DLD1 (cell line): ENCODE measurements at regions not wholly inside any gene's neighbourhood (a gene's known extent, or its start where the extent isn't known, plus 50 kb on each side); places are given as distances from the start of the nearest gene placed in this dataset.
"Not testable (repeated sequence)": the region's sequence is repeated elsewhere in the genome, so short reads cannot be mapped to it uniquely, and the experiment has no call there.

Experiments
- in situ Hi-C: cut with HindIII; loops from 2 replicates; pipeline ENCODE4 v1.10.0; 2017; ENCODE audit warnings: low sequenced_read_pairs

DNA sequence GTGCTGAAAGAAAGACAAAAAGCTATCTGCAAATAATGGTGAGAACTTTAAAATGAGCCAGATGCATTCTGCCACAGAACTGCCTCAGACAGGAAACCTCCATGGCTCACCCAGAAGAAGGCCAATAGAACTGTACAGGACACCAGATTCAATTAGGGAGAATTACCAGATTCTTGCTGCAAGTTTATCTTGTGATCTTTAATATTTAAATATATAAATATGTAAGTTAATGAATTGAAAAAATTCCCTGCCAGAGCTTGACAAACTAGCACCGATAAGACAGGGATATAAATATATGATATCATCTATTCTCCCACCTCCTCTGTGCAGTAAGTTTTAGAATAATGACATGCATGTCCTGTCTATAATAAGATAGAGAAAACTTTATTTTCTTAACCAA lies 252.8 kb downstream of the PLK2 start:
- in situ Hi-C loops, result no loop called here

DNA sequence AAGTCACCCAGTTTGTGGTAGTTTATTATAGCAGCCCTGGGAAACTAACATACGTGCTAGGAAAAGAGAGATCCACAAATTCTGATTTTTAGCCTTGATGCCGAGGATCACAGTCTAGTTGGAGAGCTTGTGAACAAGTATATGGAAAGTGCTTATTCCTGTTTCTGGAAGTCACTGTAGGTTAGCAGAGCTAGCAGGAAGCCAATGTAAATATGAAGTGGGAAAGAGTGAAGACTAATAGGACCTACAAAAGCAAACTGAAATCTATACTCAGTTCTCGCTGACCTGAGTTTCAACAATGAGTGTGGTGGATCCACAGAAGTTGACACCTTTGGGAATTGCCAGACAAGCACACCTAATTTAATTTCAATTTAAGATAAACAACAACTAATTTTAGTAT lies 254.9 kb downstream of the PLK2 start:
- in situ Hi-C loops, result no loop called here

DNA sequence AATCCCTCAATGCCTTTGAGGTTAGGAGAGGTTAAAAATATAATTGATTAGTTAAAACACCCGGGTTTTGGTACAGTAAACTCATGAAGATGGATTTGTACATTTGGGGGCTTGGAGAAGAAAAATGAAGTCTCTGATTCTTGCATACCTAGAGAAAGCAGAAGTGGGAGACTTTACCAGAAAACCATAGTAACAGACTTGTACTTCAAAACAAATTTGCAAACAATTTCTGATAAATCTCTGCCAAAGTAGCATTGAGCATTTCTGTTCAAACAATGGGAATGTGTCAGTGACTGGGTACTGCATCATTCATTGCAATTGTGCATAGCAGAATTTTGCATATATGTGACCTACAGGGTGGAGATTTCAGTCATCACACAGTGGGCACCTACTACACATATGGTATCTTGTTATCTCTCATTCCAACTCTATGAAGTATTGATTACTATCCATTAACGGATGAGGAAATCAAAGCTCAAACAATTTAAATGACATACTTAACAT lies 256.9 kb downstream of the PLK2 start:
- in situ Hi-C loops, result no loop called here

DNA sequence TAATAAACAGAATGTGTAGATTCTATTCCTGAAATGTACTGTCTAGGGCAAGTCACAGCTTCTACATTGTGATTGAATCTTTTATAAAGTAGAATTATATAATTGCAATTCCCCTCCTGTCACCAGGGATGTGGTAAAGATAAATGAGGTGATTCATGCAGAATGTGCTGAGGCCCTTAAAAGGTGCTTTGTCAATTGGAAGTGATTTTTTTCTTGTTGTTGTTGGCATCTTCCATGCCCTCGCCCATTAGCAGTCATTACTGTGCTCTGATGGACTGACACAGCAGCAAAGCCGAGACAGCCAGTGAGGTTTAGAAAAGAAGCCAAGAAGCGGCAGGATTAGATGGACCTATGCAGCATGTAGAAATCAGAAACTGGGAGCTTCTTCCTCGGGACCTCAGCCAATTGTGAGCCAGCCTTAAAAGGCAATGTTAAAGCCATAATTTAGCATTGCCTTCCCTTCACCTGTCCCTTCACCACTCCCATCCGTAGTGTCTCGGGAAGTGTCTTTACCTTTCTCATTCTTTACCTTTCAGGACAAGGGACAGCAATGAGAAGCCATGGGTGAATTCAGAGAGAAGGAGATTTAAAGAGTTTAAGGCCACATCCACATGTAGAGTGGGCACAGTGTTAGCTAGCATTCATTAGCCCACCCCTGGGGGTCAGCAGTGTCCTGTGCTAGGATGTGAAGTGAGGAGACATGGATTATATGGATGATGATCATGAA lies 257.8 kb downstream of the PLK2 start:
- in situ Hi-C loops, result no loop called here

DNA sequence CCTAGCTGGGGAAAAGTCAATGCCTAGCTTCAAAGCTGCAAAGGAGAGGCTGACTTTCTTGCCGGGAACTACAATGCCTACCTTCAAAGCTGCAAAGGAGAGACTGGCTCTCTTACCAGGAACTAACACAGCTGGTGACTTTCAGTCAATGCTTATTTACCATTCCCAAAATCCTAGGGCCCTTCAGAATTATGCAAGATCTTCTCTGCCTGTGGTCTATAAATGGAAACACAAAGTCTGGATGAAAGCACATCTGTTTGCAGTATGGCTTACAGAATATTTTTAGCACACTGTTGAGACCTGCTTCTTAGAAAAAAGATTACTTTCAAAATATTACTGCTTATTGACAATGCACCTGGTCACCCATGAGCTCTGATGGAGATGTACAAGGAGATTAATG lies 259.4 kb downstream of the PLK2 start:
- in situ Hi-C loops, result no loop called here

DNA sequence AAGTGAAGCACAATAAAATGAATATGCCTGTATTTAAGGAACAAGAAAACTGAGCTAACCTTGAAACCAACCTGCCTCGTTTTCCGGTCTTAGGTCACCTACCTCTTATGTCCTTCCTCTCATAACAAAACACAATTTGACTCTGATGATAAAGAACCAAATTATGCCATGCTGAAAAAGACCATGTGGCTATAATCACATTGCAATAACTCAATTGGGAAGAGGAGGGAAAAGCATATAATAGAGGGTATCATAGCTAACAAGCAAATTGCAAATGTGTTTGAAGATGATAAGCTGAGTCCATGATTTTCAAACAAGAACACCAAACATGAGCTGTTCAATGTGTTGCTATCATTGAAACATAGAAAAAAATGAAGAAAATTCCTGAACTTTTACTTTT lies 260.8 kb downstream of the PLK2 start:
- in situ Hi-C loops, result no loop called here

DNA sequence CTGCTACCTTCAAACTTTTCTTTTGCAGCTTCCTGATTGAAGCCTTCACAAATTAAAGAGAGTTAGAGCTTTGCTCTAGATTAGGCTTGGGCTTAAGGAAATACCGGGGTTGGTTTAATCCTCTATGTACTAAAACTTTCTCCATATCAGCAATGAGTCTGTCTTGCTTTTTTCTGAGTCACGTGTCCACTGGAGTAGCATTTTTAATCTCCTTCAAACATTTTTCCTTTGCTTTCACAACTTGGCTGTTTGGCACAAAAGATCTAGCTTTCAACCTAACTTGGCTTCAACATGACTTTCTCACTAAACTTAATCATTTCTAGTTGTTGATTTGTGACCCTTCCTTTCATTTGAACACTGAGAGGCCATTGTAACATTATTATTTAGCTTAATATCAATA lies 261.6 kb downstream of the PLK2 start:
- in situ Hi-C loops, result no loop called here

DNA sequence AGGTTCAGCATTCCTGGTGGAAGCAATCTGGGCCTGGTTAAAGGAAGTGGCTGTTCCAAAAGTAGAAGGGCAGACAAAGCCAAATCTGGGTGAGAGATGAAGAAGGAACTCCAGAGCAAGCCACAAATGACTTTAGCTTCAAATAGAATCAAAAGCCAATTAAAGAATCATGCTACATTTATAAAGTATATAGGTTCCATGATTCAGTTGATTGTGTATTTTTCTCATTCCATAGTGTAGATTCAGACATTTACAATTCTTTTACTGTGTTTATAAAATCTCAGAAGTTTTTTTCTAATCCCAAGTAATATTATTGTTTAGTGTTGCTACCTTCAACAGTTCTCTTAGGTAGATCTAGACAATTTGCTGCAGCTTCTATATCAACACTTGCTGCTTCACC lies 262.0 kb downstream of the PLK2 start:
- in situ Hi-C loops, result no loop called here

DNA sequence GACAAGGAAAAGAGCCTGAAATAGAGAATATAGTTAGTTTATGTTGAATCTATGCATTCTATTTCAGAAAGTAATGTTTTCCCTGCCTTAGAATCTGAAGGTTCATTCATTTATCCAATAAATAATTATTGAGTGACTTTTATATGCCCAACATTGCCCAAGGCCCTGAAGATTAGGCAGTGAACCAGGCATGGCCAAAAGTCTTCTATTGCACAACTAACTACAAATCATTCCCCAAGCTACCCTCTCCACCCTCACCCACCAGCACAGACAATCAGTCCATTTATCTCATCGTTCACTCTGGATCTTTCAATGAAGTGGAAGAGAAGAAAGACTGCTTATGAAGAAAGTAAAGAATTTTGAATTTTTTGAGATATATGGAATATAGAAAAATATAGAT lies 268.4 kb downstream of the PLK2 start:
- in situ Hi-C loops, result no loop called here

DNA sequence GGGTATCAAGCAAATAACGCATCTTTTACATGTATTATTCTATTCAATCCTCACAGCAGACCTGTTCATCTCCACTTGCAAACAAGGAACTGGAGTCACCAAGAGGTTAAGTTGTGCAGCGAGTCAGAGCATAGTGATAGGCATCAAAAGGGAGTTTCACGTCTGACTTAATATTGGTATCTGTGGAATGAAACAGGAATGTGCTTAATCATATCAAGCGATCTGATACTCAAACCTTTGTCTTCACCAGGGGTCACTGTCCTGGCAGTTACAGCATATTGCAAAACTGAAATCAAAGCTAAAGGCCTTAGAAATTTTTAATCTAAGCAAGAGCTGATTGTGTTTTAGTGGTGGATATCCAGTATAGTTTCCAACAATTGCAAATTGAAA lies 271.6 kb downstream of the PLK2 start:
- in situ Hi-C loops, result no loop called here

DNA sequence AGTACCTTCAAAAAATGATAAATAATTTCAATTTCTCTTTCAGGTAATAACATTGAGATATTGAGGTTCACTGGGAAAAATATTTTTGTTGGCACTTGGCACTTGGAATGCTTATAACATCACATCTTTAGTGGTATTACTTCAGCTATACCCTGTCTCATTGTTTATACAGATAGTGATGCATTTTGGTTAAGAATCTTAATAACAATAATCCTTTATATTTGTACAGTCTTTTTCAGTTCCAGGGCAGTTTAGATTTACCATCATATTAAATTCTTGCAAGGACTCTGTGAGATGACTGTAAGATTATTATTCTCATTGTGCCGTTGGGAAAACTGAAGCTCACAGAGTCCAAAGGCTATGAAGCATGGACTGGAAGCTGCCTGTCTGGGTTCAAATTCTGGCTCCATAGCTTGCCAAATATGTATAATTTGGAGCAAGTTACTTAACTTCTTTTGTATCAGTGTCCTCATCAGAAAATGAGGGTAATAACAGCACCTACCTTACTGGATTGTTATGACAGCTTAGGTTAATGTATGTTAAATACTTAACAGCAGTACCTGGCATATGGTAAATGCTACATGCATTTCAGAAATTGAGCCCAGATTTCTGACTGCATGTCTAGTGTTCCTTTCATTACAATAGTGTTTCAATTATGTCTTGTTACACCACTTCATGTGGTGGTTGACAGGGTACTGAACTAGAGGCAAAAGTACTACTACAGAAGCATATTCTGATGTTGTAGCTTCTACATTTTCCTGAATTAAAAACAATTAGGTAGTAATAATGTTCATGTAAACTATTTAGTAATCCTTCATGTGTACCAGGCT lies 272.2 kb downstream of the PLK2 start:
- in situ Hi-C loops, result no loop called here

DNA sequence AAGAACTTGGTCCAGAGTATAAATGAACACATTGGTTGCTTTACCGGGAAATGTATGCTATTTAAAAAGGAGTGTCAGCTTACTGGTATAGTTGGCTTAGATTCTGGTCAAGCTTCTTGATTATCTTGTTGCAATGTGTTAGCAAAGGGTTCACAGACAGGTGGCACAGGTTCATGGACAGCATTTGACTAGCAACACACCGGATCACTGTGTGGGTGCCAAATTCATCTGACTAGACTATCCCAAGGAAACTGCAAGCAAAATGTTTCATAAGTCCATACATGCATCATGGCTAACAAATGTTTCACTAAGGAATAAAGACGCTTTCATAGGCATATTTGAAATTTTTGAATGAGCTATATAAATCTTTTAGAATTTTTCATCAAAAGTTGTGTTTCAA lies 274.1 kb downstream of the PLK2 start:
- in situ Hi-C loops, result no loop called here

DNA sequence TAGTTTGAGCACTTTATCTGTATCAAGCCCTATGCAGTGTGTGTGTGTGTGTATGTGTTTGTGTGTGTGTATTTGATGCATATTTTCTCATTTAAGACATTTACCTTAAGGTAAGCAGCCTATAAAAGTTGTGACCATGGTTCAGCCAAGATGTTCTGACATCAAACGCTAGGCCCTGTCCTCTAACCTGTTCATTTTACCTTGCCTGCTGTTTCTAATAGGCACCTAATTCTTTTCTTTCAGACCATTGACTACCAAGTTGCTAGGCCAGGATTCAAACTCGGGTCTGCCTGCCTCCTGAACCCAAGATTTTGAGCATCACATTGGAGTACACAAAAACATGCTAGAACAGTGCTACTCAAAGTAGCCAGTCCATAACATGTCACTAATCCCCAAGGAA lies 274.5 kb downstream of the PLK2 start:
- in situ Hi-C loops, result no loop called here

DNA sequence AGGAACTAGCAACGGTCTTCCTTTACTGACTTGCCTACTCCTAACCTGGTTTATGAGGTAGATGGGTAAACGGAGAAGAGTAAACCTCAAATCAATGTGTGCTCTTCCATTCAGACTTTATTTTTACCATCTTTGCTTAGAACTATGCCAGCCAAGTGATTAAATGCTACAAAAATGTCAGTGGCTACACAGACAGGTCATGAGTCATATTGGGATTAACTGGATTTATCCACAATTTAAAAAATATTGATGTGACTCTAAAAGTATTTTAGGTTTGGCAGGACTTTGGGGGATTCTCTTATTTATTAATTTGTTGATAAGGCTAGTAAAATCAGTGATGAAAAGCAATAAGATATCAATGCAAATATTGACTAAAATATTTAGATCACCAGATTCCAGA lies 275.0 kb downstream of the PLK2 start:
- in situ Hi-C loops, result no loop called here

DNA sequence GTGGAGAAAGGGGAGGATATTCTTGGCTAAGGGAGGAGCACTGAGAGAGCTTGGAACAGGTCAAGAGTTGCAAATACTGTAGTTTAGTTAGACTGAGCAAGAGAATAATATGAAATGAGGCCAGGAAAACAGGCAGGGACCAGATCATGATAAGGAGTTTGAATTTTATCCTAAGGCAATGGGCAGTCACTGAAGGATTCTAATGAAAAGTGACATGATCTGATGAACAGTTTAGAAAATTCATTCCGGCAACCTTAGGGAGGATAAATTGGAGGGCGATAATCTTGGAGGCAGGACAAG lies 276.1 kb downstream of the PLK2 start:
- in situ Hi-C loops, result no loop called here

DNA sequence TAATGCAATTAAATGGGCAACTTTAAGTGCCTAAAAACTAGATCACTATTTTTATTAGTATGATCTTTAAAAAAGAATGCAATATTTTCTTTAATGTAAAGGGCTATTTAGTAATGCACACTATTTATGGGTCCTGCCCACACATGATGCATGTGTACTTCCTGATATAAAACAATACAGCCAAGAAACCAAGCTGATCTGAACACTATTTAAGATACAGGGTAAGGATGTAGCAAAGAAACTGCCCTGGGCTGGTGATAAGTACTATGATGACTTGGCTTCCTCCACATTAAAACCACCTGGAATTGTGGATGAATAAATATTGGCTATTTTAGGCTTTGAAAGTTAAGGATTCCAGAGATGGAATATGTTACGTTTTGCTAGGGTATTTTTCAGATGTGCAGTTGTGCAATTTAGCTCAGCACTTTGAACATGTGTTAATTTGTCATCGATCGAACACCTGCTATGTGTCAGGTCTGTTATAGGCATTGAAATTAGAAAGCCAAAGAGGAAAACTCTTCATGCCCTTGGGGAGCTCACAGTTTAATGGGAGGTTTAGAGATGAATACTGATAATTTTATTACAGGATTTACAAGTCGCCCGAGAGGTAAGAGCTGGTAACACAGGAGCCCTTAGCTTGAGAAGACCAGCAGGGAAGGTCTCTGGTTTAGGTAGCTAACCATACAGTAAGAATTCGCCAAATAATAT lies 276.7 kb downstream of the PLK2 start:
- in situ Hi-C loops, result no loop called here

DNA sequence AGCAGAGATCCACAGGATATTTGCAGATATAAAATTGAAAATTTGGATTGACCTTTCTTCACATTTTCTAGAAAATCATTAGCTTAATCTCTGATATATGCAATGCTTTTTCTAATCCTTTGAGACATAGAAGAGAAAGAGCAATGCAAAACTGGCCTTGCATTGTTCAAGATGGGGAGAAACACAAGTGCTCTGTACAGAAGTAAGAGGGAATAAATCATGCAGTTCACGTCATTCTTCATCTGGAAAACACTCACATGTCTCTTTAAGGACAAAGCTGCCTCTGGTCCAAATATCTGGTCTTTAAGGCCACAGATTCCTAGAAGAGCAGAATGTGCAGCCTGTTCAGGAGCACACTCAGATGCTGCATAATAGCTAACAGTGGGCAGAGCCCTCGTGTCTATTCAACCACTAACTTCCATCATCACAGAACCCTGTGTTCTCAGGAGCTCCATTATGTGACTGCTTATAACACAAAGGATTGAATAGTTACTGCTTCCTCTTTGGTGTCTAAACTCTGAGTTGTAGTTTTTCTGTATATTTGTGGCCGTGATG lies 277.5 kb downstream of the PLK2 start:
- in situ Hi-C loops, result no loop called here

DNA sequence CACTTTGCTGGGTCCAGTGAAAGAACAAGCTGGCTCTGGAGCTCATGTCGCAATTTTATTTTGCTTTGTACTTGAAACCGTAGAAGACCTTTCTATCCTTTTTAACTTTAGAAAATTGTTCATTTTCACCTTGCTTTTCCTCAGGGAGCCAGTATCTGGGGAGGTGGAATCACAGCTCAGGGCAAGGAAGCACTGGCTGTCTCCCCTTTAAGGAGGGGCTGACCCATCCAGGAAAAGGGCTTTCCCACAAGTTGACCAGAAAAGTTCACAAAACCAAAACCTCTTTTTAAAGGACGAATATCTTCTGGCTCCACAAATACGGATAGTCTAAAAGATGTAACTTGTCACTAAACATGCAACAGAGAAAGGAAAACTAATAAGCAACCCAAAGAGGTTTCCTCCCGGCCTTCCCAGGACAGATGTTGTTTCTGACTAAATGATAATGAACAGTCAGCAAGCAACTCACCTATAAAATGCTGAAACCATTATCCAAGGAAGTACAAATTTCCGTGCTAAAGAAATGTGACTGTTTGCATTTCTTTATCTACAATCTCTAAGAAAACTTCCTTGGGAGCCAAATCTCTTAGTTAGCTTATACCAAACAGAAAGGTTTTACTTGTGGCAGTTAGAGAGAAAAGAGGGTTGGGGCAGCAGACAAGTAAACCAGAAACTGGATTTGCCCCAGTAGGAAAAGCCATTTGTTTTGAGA lies 278.2 kb downstream of the PLK2 start:
- in situ Hi-C loops, result no loop called here

DNA sequence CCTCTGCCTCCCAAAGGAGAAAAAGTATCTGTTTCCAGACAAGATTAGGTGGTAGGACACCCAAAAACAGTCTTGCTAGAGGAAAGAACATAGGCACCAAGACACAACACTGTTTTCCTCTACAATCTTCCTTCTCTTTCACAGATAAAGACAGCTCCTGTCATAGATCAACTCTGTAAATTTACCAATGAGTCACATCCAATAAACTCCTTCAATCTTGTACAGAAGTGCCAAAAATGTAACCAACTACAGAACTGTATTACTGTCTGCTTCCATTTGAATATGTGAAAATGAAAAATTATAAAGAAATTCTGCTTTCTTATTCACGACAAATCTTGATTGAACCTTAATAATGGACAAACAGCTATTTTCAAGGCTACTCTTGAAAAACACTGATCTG lies 286.9 kb downstream of the PLK2 start:
- in situ Hi-C loops, result no loop called here

DNA sequence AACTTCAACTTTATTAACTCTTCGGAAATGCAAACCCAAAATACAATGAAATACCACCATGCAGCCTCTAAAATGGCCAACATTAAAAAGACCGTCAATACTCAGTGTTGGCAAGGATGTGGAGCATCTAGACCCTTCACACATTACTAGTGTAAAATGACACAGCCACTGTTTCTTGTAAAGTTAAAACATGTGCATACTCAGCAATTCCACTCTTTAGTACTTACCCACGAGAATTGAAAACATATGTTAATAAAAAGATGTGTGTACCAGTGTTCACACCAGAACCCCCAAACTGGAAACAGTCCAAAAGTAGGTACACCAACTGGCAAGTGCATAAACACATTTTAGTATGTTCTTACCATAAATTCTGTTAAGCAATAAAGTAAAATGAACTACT lies 294.7 kb downstream of the PLK2 start:
- in situ Hi-C loops, result no loop called here

DNA sequence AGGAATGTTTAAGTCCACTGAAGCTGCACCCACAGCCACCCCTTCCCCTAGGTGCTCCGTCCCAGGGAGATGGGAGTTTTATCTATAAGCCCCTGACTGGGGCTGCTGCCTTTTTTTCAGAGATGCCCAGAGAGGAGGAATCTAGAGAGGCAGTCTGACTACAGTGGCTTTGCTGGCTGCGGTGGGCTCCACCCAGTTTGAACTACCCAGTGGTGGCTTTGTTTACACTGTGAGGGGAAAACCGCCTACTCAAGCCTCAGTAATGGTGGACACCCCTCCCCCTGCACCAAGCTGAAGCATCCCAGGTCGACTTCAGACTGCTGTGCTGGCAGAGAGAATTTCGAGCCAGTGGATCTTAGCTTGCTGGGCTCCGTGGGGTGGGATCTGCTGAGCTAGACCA lies 298.0 kb downstream of the PLK2 start:
- in situ Hi-C loops, result not testable (repeated sequence)
